CD14-positive monocyte (primary cell): ENCODE measurements at regions not wholly inside any gene's neighbourhood (a gene's known extent, or its start where the extent isn't known, plus 50 kb on each side); places are given as distances from the start of the nearest gene placed in this dataset.

Experiments used
- DNase-seq, 3 donors: peaks; one replicate each; pipeline ENCODE4 v3.0.0-alpha.2; 2011 to 2022
- H2AFZ ChIP-seq: 2 replicates; pipeline ENCODE4 v1.6.0; 2012; ENCODE audit warnings: mild to moderate bottlenecking, low read depth, low read length, inconsistent platforms; ENCODE audit not compliant: insufficient read depth, poor library complexity, severe bottlenecking
- H3K27ac ChIP-seq, 2 donors: 1 replicate in 1 of 2; 2 replicates in 1 of 2; pipeline ENCODE4 v1.5.1; 2012 to 2013; ENCODE audit warnings: low read length in 2 of 2, control low read depth in 1 of 2, inconsistent platforms in 1 of 2, low read depth in 1 of 2, mild to moderate bottlenecking in 1 of 2
- H3K27me3 ChIP-seq, 2 donors: one replicate each; pipeline versions ENCODE4 v1.6.0 to v1.6.1; 2011 to 2013; ENCODE audit warnings: low read length in 2 of 2; ENCODE audit not compliant: control insufficient read depth in 2 of 2, insufficient read depth in 2 of 2
- H3K36me3 ChIP-seq, 2 donors: replicated peaks in 1 of 2; 1 replicate in 1 of 2; 2 replicates in 1 of 2; pipeline versions ENCODE4 v1.5.1 to v1.6.1; 2012 to 2013; ENCODE audit warnings: low read length in 2 of 2, control low read depth in 1 of 2, inconsistent platforms in 1 of 2, mild to moderate bottlenecking in 1 of 2; ENCODE audit not compliant: insufficient read depth in 2 of 2, control insufficient read depth in 1 of 2
- H3K4me1 ChIP-seq, 2 donors: 1 replicate in 1 of 2; 2 replicates in 1 of 2; pipeline versions ENCODE4 v1.5.1 to v1.6.1; 2012 to 2013; ENCODE audit warnings: low read length in 2 of 2, control low read depth in 1 of 2, inconsistent platforms in 1 of 2, mild to moderate bottlenecking in 1 of 2, moderate library complexity in 1 of 2; ENCODE audit not compliant: insufficient read depth in 2 of 2, control insufficient read depth in 1 of 2
- H3K4me2 ChIP-seq: replicated peaks from 2 replicates; pipeline ENCODE3; 2012; ENCODE audit warnings: low read length, moderate library complexity, mild to moderate bottlenecking; ENCODE audit not compliant: poor library complexity, severe bottlenecking; ENCODE audit errors: extremely low read depth
- H3K4me3 ChIP-seq, 3 experiments: fragments of 200-600 bp in 1 of 3; sonication (generic) in 1 of 3; replicated peaks in 1 of 3; 1 replicate in 2 of 3; 2 replicates in 1 of 3; pipeline ENCODE4 v1.5.1; 2011 to 2013; ENCODE audit warnings: low read length in 3 of 3, mild to moderate bottlenecking in 3 of 3, control low read depth in 2 of 3, low read depth in 2 of 3, inconsistent platforms in 1 of 3, moderate library complexity in 1 of 3
- H3K79me2 ChIP-seq: 2 replicates; pipeline ENCODE4 v1.6.0; 2012; ENCODE audit warnings: mild to moderate bottlenecking, control low read depth, inconsistent platforms, low read length, moderate library complexity; ENCODE audit not compliant: insufficient read depth
- H3K9ac ChIP-seq: 2 replicates; pipeline ENCODE4 v1.6.0; 2017; ENCODE audit warnings: low read length, mild to moderate bottlenecking; ENCODE audit not compliant: insufficient read depth, poor library complexity, severe bottlenecking
- H3K9me3 ChIP-seq, 2 donors: replicated peaks in 1 of 2; 1 replicate in 1 of 2; 2 replicates in 1 of 2; pipeline versions ENCODE4 v1.5.1 to v1.6.1; 2012 to 2013; ENCODE audit warnings: low read length in 2 of 2, control low read depth in 1 of 2; ENCODE audit not compliant: control insufficient read depth in 1 of 2, insufficient read depth in 1 of 2
- H4K20me1 ChIP-seq: 2 replicates; pipeline ENCODE4 v1.6.0; 2012; ENCODE audit warnings: mild to moderate bottlenecking, low read length, control low read depth, moderate library complexity; ENCODE audit not compliant: insufficient read depth
- H3K27ac Mint-ChIP-seq, 7 donors: one replicate each; pipeline ENCODE4 v1.8.0; 2020; ENCODE audit warnings: mild to moderate bottlenecking in 7 of 7, mixed read lengths in 7 of 7, moderate library complexity in 6 of 7, inconsistent platforms in 2 of 7
- H3K27me3 Mint-ChIP-seq, 3 donors: one replicate each; pipeline ENCODE4 v1.8.0; 2021 to 2022; ENCODE audit warnings: low read depth in 3 of 3, mild to moderate bottlenecking in 3 of 3, mixed read lengths in 3 of 3, moderate library complexity in 3 of 3, inconsistent platforms in 1 of 3
- H3K36me3 Mint-ChIP-seq, 2 donors: one replicate each; pipeline ENCODE4 v1.8.0; 2020; ENCODE audit warnings: mixed read lengths in 2 of 2, inconsistent platforms in 1 of 2, mild to moderate bottlenecking in 1 of 2
- H3K4me1 Mint-ChIP-seq: one replicate; pipeline ENCODE4 v1.8.0; 2020; ENCODE audit warnings: mild to moderate bottlenecking, mixed read lengths
- H3K4me3 Mint-ChIP-seq, 2 donors: one replicate each; pipeline ENCODE4 v1.8.0; 2020; ENCODE audit warnings: mild to moderate bottlenecking in 2 of 2, mixed read lengths in 2 of 2, moderate library complexity in 1 of 2
- H3K9me3 Mint-ChIP-seq, 7 donors: one replicate each; pipeline ENCODE4 v1.8.0; 2020 to 2022; ENCODE audit warnings: mixed read lengths in 7 of 7, mild to moderate bottlenecking in 6 of 7, moderate library complexity in 6 of 7, inconsistent platforms in 2 of 7
- CTCF ChIP-seq: fragments of 200-600 bp; IDR thresholded peaks from one replicate; pipeline ENCODE4 v1.8.0; 2022; ENCODE audit warnings: antibody characterized with exemption, mild to moderate bottlenecking
- WGBS: methylation state at CpG from one replicate; pipeline ENCODE4 v1.1.5; 2013; ENCODE audit warnings: missing lambda C conversion rate; ENCODE audit not compliant: insufficient coverage; 5-methylcytosine and 5-hydroxymethylcytosine counted together
- intact Hi-C, 2 donors: fragments of 100-400 bp; cut with micrococcal nuclease; formaldehyde crosslinking; loops; one replicate each; pipeline versions ENCODE4 v1.15.0 to v1.15.1; 2023

GRCh38 chr9:16134351-16134750 is 581.5 kb downstream of the CCDC171 start:
- Histone ChIP-seq H2AFZ (no peak overlapping the region), H3K36me3 (no peaks in the 10 kb centered on the region), H4K20me1 (no peaks in the 10 kb centered on the region), H3K79me2 (no peaks in the 10 kb centered on the region), H3K4me2 (no peak overlapping the region), H3K9ac (no peak overlapping the region), H3K4me1 (no peaks in the 10 kb centered on the region), H3K27me3 (no peaks in the 10 kb centered on the region), H3K27ac (no peak overlapping the region), H3K9me3 (no peaks in the 10 kb centered on the region), H3K4me3 (no peak overlapping the region)
- intact Hi-C loops, result no loop called here
- H3K27ac Mint-ChIP-seq, result no peak overlapping the region
- no peaks in the 10 kb centered on the region for H3K36me3 Mint-ChIP-seq
- peaks cover 5% of the 10 kb centered on the region for H3K4me1 Mint-ChIP-seq
- H3K9me3 Mint-ChIP-seq, result no peaks in the 10 kb centered on the region
- no CpG with 5 or more reads among the region's 4 CpGs for WGBS
- no peak for DNase-seq
- no peaks in the 10 kb centered on the region for H3K27me3 Mint-ChIP-seq
- TF ChIP-seq CTCF, result no peak
- H3K4me3 Mint-ChIP-seq, result no peak overlapping the region

- no peaks in the 10 kb centered on the region for H3K4me1 ChIP-seq
- intact Hi-C loops, result no loop called here
- H3K9me3 ChIP-seq, result no peaks in the 10 kb centered on the region
- WGBS, result 88% methylated on average over 1 of the region's 1 CpG
- H2AFZ ChIP-seq, result no peak overlapping the region
- no peak for DNase-seq
- H3K4me3 ChIP-seq, result no peak overlapping the region
- H3K79me2 ChIP-seq, result no peaks in the 10 kb centered on the region
- Mint-ChIP-seq H3K27ac (no peak overlapping the region), H3K4me1 (peaks cover 5% of the 10 kb centered on the region), H3K4me3 (no peak overlapping the region), H3K36me3 (no peaks in the 10 kb centered on the region), H3K27me3 (peaks cover 0 to 2% (median 1%) of the 10 kb centered on the region in 3 donors), H3K9me3 (no peaks in the 10 kb centered on the region)
- no peak overlapping the region for H3K27ac ChIP-seq
- H3K9ac ChIP-seq, result no peak overlapping the region
- no peak overlapping the region for H3K4me2 ChIP-seq
- H3K27me3 ChIP-seq, result no peaks in the 10 kb centered on the region
- H3K36me3 ChIP-seq, result no peaks in the 10 kb centered on the region
- H4K20me1 ChIP-seq, result no peaks in the 10 kb centered on the region
- TF ChIP-seq CTCF, result no peak
Measured at GRCh38 chr9:16135968-16136367, 583.1 kb downstream of the CCDC171 start.
